Caco-2 (cell line): ENCODE measurements at regions not wholly inside any gene's neighbourhood (a gene's known extent, or its start where the extent isn't known, plus 50 kb on each side); places are given as distances from the start of the nearest gene placed in this dataset.

Experiments used
- BruUV-seq: library from RNA; stranded (reverse); fragments of 400-500 nt; replicated peaks from 2 replicates; lab custom pipeline; 2021; lab: Mats Ljungman, UMichigan
- CTCF ChIA-PET: fragments of 300-600 bp; sonication (Branson Sonifier 250); formaldehyde crosslinking; loops from one replicate; lab custom pipeline; 2022; ENCODE audit warnings: antibody characterized with exemption; lab: Charles Lee
- POLR2A ChIA-PET: fragments of 300-600 bp; sonication (Branson Sonifier 250); formaldehyde crosslinking; loops from one replicate; lab custom pipeline; 2022; ENCODE audit warnings: antibody characterized with exemption; lab: Charles Lee
- DNase-seq, 2 experiments: peaks; one replicate each; pipeline versions ENCODE4 v3.0.0 to v3.0.0-alpha.2; 2020 to 2022
- H3K27me3 ChIP-seq: replicated peaks from 2 replicates; pipeline ENCODE4 v1.6.0; 2011; ENCODE audit warnings: low read length; ENCODE audit not compliant: control insufficient read depth, insufficient read depth
- H3K36me3 ChIP-seq: 2 replicates; pipeline ENCODE4 v1.5.1; 2011; ENCODE audit warnings: low read length; ENCODE audit not compliant: control insufficient read depth, insufficient read depth
- H3K4me1 ChIP-seq: fragments of 250-450 bp; sonication (Bioruptor Pico); 2 replicates; pipeline ENCODE4 v1.5.1; 2020; ENCODE audit warnings: mild to moderate bottlenecking
- H3K4me3 ChIP-seq: 2 replicates; pipeline ENCODE4 v1.5.1; 2011; ENCODE audit warnings: low read depth, mild to moderate bottlenecking, control low read depth, low read length
- H3K9me3 ChIP-seq: fragments of 250-450 bp; sonication (Bioruptor Pico); 2 replicates; pipeline ENCODE4 v1.5.1; 2020; ENCODE audit warnings: mild to moderate bottlenecking, moderate library complexity
- H3K27ac Mint-ChIP-seq: one replicate; pipeline ENCODE4 v1.8.0; 2022; ENCODE audit warnings: mixed read lengths; ENCODE audit not compliant: unreplicated experiment
- H3K27me3 Mint-ChIP-seq: one replicate; pipeline ENCODE4 v1.8.0; 2022; ENCODE audit warnings: mixed read lengths; ENCODE audit not compliant: insufficient read depth, unreplicated experiment
- H3K36me3 Mint-ChIP-seq: one replicate; pipeline ENCODE4 v1.8.0; 2022; ENCODE audit warnings: mild to moderate bottlenecking, mixed read lengths; ENCODE audit not compliant: insufficient read depth, unreplicated experiment
- H3K4me1 Mint-ChIP-seq: one replicate; pipeline ENCODE4 v1.8.0; 2022; ENCODE audit warnings: low read depth, mixed read lengths; ENCODE audit not compliant: unreplicated experiment
- H3K4me3 Mint-ChIP-seq: one replicate; pipeline ENCODE4 v1.8.0; 2022; ENCODE audit warnings: mild to moderate bottlenecking, moderate library complexity, mixed read lengths; ENCODE audit not compliant: unreplicated experiment
- H3K9me3 Mint-ChIP-seq: one replicate; pipeline ENCODE4 v1.8.0; 2022; ENCODE audit warnings: mixed read lengths; ENCODE audit not compliant: unreplicated experiment
- CTCF ChIP-seq, 2 experiments: fragments of 200-600 bp in 1 of 2; IDR thresholded peaks; 1 replicate in 1 of 2; 2 replicates in 1 of 2; pipeline versions ENCODE4 v1.5.1 to v1.8.0; 2011 to 2022; ENCODE audit warnings: antibody characterized with exemption in 1 of 2, control low read depth in 1 of 2, inconsistent platforms in 1 of 2, low read depth in 1 of 2, low read length in 1 of 2, mild to moderate bottlenecking in 1 of 2, moderate library complexity in 1 of 2; ENCODE audit not compliant: insufficient read depth in 1 of 2, severe bottlenecking in 1 of 2, unreplicated experiment in 1 of 2
- intact Hi-C: fragments of 100-400 bp; cut with micrococcal nuclease; formaldehyde crosslinking; loops from one replicate; pipeline ENCODE4 v1.10.0; 2022; ENCODE audit not compliant: unreplicated experiment

GRCh38 chr22:34976886-34977285, 89.1 kb upstream of the ISX start:
- Mint-ChIP-seq H3K9me3 (no peaks in the 10 kb centered on the region), H3K4me3 (no peak overlapping the region), H3K4me1 (no peaks in the 10 kb centered on the region), H3K36me3 (no peaks in the 10 kb centered on the region), H3K27ac (no peak overlapping the region), H3K27me3 (peaks cover 9% of the 10 kb centered on the region)
- H3K4me3 ChIP-seq = no peak overlapping the region
- intact Hi-C loops = no loop called here
- TF ChIP-seq CTCF (IDR thresholded peaks at IDR 0.05; ENCODE audit: insufficient read depth in 1 of 2, low read depth in 1 of 2, low read length in 1 of 2, severe bottlenecking in 1 of 2, unreplicated experiment in 1 of 2) = no peak
- DNase-seq = no peak
- H3K9me3 ChIP-seq = no peaks in the 10 kb centered on the region
- no peaks in the 10 kb centered on the region for H3K36me3 ChIP-seq
- CTCF ChIA-PET = no interaction called here
- no peaks in the 10 kb centered on the region for H3K27me3 ChIP-seq
- H3K4me1 ChIP-seq = no peaks in the 10 kb centered on the region
- POLR2A ChIA-PET = no interaction called here
- BruUV-seq = no TSS peak

- H3K9me3 ChIP-seq = peaks cover 9% of the 10 kb centered on the region
- intact Hi-C loops = no loop called here
- H3K27me3 ChIP-seq = no peaks in the 10 kb centered on the region
- H3K36me3 ChIP-seq = no peaks in the 10 kb centered on the region
- no peaks in the 10 kb centered on the region for H3K4me1 ChIP-seq
- peaks cover 2% of the 10 kb centered on the region for H3K27me3 Mint-ChIP-seq
- TF ChIP-seq CTCF (IDR thresholded peaks at IDR 0.05; ENCODE audit: insufficient read depth in 1 of 2, low read depth in 1 of 2, low read length in 1 of 2, severe bottlenecking in 1 of 2, unreplicated experiment in 1 of 2) = no peak
- ChIA-PET CTCF (no interaction called here), POLR2A (no interaction called here)
- H3K4me3 Mint-ChIP-seq = no peak overlapping the region
- peaks cover 19% of the 10 kb centered on the region for H3K9me3 Mint-ChIP-seq
- no peaks in the 10 kb centered on the region for H3K36me3 Mint-ChIP-seq
- no TSS peak for BruUV-seq
- no peaks in the 10 kb centered on the region for H3K4me1 Mint-ChIP-seq
- no peak overlapping the region for H3K4me3 ChIP-seq
- DNase-seq = no peak
- H3K27ac Mint-ChIP-seq = no peak overlapping the region
Measured at GRCh38 chr22:34986523-34986922, 79.4 kb upstream of the ISX start.

GRCh38 chr22:34992672-34993071, 73.3 kb upstream of the ISX start:
- no peaks in the 10 kb centered on the region for H3K36me3 Mint-ChIP-seq
- TF ChIP-seq CTCF (IDR thresholded peaks at IDR 0.05; ENCODE audit: insufficient read depth in 1 of 2, low read depth in 1 of 2, low read length in 1 of 2, severe bottlenecking in 1 of 2, unreplicated experiment in 1 of 2) = no peak
- intact Hi-C loops = no loop called here
- H3K4me3 ChIP-seq = no peak overlapping the region
- H3K9me3 ChIP-seq = peaks cover 3% of the 10 kb centered on the region
- no peaks in the 10 kb centered on the region for H3K36me3 ChIP-seq
- CTCF ChIA-PET = no interaction called here
- POLR2A ChIA-PET = no interaction called here
- H3K4me1 Mint-ChIP-seq = no peaks in the 10 kb centered on the region
- peaks cover 12% of the 10 kb centered on the region for H3K9me3 Mint-ChIP-seq
- no peak for DNase-seq
- no peaks in the 10 kb centered on the region for H3K4me1 ChIP-seq
- peaks cover 6% of the 10 kb centered on the region for H3K27me3 Mint-ChIP-seq
- H3K27ac Mint-ChIP-seq = no peak overlapping the region
- no peak overlapping the region for H3K4me3 Mint-ChIP-seq
- no peaks in the 10 kb centered on the region for H3K27me3 ChIP-seq
- BruUV-seq = no TSS peak
